ENCODE measurements at regions not wholly inside any gene's neighbourhood (a gene's known extent, or its start where the extent isn't known, plus 50 kb on each side); places are given as distances from the start of the nearest gene placed in this dataset.

DNA sequence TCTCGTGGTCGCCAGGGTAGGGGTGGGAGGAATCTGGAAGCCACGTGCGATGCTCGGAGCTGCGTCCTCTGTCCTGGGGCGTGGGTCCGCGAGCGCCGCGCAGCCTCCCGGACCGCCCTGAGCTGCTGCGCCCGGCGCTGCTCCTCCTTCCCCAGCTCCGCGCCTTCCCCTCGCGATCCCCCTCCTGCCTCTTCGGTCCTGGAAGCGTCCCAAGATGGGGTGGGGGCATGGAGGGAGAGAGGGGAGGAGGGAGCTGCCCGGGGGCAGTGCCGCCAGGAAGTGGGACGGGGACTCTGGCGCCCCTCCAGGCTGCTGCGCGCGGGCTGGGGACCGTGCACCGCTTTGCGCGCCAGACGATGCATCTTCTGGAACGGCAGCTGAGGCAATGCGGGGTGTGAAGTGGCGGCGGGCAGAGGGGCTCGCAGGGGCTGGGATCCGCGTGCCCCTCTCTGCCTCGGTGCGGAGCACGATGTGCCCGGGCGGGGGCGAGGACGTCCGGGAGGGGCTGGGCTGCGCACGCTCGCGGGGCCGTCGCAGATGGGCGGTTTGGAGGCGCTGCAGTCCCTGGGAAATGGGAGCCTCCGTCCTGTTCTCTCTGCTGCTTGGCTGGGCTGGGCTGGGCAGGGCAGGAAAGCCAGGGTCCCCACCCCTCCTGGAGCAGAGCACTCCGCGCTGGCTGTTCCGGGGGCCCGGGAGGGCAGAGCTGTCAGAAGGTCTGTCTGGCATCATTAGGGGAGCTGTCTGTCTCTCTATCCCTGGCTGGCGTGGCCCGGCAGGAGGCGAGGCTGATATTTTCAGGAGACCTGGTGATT, 388.0 kb downstream of the SEC14L1 start:
- TF ChIP-seq, protein P1, sequence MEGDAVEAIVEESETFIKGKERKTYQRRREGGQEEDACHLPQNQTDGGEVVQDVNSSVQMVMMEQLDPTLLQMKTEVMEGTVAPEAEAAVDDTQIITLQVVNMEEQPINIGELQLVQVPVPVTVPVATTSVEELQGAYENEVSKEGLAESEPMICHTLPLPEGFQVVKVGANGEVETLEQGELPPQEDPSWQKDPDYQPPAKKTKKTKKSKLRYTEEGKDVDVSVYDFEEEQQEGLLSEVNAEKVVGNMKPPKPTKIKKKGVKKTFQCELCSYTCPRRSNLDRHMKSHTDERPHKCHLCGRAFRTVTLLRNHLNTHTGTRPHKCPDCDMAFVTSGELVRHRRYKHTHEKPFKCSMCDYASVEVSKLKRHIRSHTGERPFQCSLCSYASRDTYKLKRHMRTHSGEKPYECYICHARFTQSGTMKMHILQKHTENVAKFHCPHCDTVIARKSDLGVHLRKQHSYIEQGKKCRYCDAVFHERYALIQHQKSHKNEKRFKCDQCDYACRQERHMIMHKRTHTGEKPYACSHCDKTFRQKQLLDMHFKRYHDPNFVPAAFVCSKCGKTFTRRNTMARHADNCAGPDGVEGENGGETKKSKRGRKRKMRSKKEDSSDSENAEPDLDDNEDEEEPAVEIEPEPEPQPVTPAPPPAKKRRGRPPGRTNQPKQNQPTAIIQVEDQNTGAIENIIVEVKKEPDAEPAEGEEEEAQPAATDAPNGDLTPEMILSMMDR (IDR thresholded peaks at IDR 0.05), result no peak
- TF ChIP-seq EP300 (IDR thresholded peaks at IDR 0.05), result no peak
